KMS-11 (cell line): ENCODE measurements at regions not wholly inside any gene's neighbourhood (a gene's known extent, or its start where the extent isn't known, plus 50 kb on each side); places are given as distances from the start of the nearest gene placed in this dataset.

Source experiments
- H2AFZ ChIP-seq: fragments of 200-600 bp; sonication (generic); 2 replicates; pipeline ENCODE4 v1.6.1; 2016; ENCODE audit warnings: antibody characterized with exemption, mixed run types, low read depth
- H3K27ac ChIP-seq: fragments of 200-600 bp; sonication (generic); 2 replicates; pipeline ENCODE4 v1.6.1; 2016; ENCODE audit warnings: mild to moderate bottlenecking, mixed run types
- H3K27me3 ChIP-seq: fragments of 200-600 bp; sonication (generic); 2 replicates; pipeline ENCODE4 v1.6.1; 2017; ENCODE audit warnings: mild to moderate bottlenecking, low read depth, mixed run types, moderate library complexity; ENCODE audit not compliant: insufficient read depth
- H3K36me3 ChIP-seq: fragments of 200-600 bp; sonication (generic); 2 replicates; pipeline ENCODE4 v1.6.1; 2017; ENCODE audit warnings: mild to moderate bottlenecking, mixed run types; ENCODE audit not compliant: insufficient read depth
- H3K4me1 ChIP-seq: fragments of 200-600 bp; sonication (generic); 2 replicates; pipeline ENCODE4 v1.6.1; 2016; ENCODE audit warnings: mild to moderate bottlenecking, low read depth, mixed run types; ENCODE audit not compliant: poor library complexity, severe bottlenecking
- H3K4me2 ChIP-seq: fragments of 200-600 bp; sonication (generic); 2 replicates; pipeline ENCODE4 v1.7.0; 2016; ENCODE audit warnings: mild to moderate bottlenecking, mixed run types
- H3K4me3 ChIP-seq: fragments of 200-600 bp; sonication (generic); IDR thresholded peaks from 2 replicates; pipeline ENCODE4 v1.6.1; 2017; ENCODE audit warnings: low read depth, low read length, mixed read lengths; ENCODE audit not compliant: insufficient read depth
- H3K79me2 ChIP-seq: fragments of 200-600 bp; sonication (generic); 2 replicates; pipeline ENCODE4 v1.6.1; 2016; ENCODE audit warnings: low read depth, mixed run types; ENCODE audit not compliant: insufficient read depth
- H3K9ac ChIP-seq: fragments of 200-600 bp; sonication (generic); 2 replicates; pipeline ENCODE4 v1.6.1; 2016; ENCODE audit warnings: mild to moderate bottlenecking, mixed run types
- H4K20me1 ChIP-seq: fragments of 200-600 bp; sonication (generic); 2 replicates; pipeline ENCODE4 v1.6.1; 2016; ENCODE audit warnings: mild to moderate bottlenecking, mixed run types; ENCODE audit not compliant: insufficient read depth
- CTCF ChIP-seq: fragments of 200-600 bp; sonication (generic); conservative IDR thresholded peaks from 2 replicates; pipeline ENCODE4 v1.6.1; 2017; ENCODE audit warnings: low read depth, mild to moderate bottlenecking, antibody characterized with exemption, low read length, moderate library complexity, mixed read lengths

GRCh38 chr4:138803051-138803450 lies 212.5 kb upstream of the NOCT start:
- Histone ChIP-seq H3K9ac (no peak overlapping the region), H4K20me1 (no peaks in the 10 kb centered on the region), H2AFZ (no peak overlapping the region), H3K27ac (no peak overlapping the region), H3K4me2 (no peak overlapping the region), H3K79me2 (no peaks in the 10 kb centered on the region), H3K36me3 (no peaks in the 10 kb centered on the region), H3K4me1 (no peaks in the 10 kb centered on the region), H3K4me3 (no peak overlapping the region), H3K27me3 (no peaks in the 10 kb centered on the region)
- no peak for TF ChIP-seq CTCF

GRCh38 chr4:138802499-138802898 lies 213.1 kb upstream of the NOCT start:
- Histone ChIP-seq H4K20me1 (no peaks in the 10 kb centered on the region), H3K27ac (no peak overlapping the region), H3K27me3 (no peaks in the 10 kb centered on the region), H3K4me3 (no peak overlapping the region), H3K36me3 (no peaks in the 10 kb centered on the region), H3K79me2 (no peaks in the 10 kb centered on the region), H3K4me2 (no peak overlapping the region), H3K4me1 (no peaks in the 10 kb centered on the region), H3K9ac (no peak overlapping the region), H2AFZ (no peak overlapping the region)
- TF ChIP-seq CTCF: no peak

- Histone ChIP-seq H4K20me1 (no peaks in the 10 kb centered on the region), H3K9ac (no peak overlapping the region), H3K27ac (no peak overlapping the region), H3K4me3 (no peak overlapping the region), H3K4me1 (no peaks in the 10 kb centered on the region), H3K36me3 (no peaks in the 10 kb centered on the region), H2AFZ (no peak overlapping the region), H3K79me2 (no peaks in the 10 kb centered on the region), H3K27me3 (no peaks in the 10 kb centered on the region), H3K4me2 (no peak overlapping the region)
- TF ChIP-seq CTCF: no peak
These were observed 215.2 kb upstream of the NOCT start for GRCh38 chr4:138800421-138800820.

GRCh38 chr4:138798404-138798803 lies 217.2 kb upstream of the NOCT start:
- Histone ChIP-seq H3K4me1 (no peaks in the 10 kb centered on the region), H3K9ac (no peak overlapping the region), H3K27ac (no peak overlapping the region), H3K27me3 (no peaks in the 10 kb centered on the region), H4K20me1 (no peaks in the 10 kb centered on the region), H3K4me3 (no peak overlapping the region), H3K4me2 (no peak overlapping the region), H3K36me3 (no peaks in the 10 kb centered on the region), H3K79me2 (no peaks in the 10 kb centered on the region), H2AFZ (no peak overlapping the region)
- no peak for TF ChIP-seq CTCF

GRCh38 chr4:138797646-138798045 lies 217.9 kb upstream of the NOCT start:
- no peak overlapping the region for H2AFZ ChIP-seq
- H3K9ac ChIP-seq: no peak overlapping the region
- H3K27ac ChIP-seq: no peak overlapping the region
- H3K4me3 ChIP-seq: no peak overlapping the region
- no peaks in the 10 kb centered on the region for H4K20me1 ChIP-seq
- no peaks in the 10 kb centered on the region for H3K79me2 ChIP-seq
- no peak overlapping the region for H3K4me2 ChIP-seq
- no peak for TF ChIP-seq CTCF
- no peaks in the 10 kb centered on the region for H3K36me3 ChIP-seq
- no peaks in the 10 kb centered on the region for H3K27me3 ChIP-seq
- no peaks in the 10 kb centered on the region for H3K4me1 ChIP-seq
